A549 (cell line): ENCODE measurements at regions not wholly inside any gene's neighbourhood (a gene's known extent, or its start where the extent isn't known, plus 50 kb on each side); places are given as distances from the start of the nearest gene placed in this dataset.

Experiments
- POLR2A ChIP-seq: IDR thresholded peaks from 2 replicates; pipeline ENCODE4 v1.6.1; 2012; ENCODE audit warnings: mild to moderate bottlenecking, low read length
- SMC3 ChIP-seq: fragments of >200 bp; sonication (Bioruptor Twin); formaldehyde crosslinking; IDR thresholded peaks from 3 replicates; pipeline ENCODE4 v1.6.1; 2018; ENCODE audit warnings: inconsistent platforms
- ZNF302 ChIP-seq: fragments of 250-450 bp; sonication (Bioruptor Pico); IDR thresholded peaks from 2 replicates; pipeline ENCODE4 v1.9.0; 2021; ENCODE audit warnings: inconsistent platforms, mild to moderate bottlenecking, moderate library complexity
- ZSCAN20 ChIP-seq: fragments of 250-450 bp; sonication (Bioruptor Pico); IDR thresholded peaks from 2 replicates; pipeline ENCODE4 v1.8.0; 2022; ENCODE audit warnings: mild to moderate bottlenecking, moderate library complexity
- TF ChIP-seq, protein P1 (sequence below): fragments of >200 bp; sonication (Bioruptor Twin); formaldehyde crosslinking; IDR thresholded peaks from 3 replicates; pipeline ENCODE4 v1.5.1; 2016

GRCh38 chr3:8236264-8236663, 265.4 kb upstream of the LMCD1 start:
- TF ChIP-seq POLR2A (no peak), ZSCAN20 (CRISPR knock-in tag) (no peak), SMC3 (no peak), ZNF302 (CRISPR knock-in tag) (no peak)
- TF ChIP-seq, protein P1, sequence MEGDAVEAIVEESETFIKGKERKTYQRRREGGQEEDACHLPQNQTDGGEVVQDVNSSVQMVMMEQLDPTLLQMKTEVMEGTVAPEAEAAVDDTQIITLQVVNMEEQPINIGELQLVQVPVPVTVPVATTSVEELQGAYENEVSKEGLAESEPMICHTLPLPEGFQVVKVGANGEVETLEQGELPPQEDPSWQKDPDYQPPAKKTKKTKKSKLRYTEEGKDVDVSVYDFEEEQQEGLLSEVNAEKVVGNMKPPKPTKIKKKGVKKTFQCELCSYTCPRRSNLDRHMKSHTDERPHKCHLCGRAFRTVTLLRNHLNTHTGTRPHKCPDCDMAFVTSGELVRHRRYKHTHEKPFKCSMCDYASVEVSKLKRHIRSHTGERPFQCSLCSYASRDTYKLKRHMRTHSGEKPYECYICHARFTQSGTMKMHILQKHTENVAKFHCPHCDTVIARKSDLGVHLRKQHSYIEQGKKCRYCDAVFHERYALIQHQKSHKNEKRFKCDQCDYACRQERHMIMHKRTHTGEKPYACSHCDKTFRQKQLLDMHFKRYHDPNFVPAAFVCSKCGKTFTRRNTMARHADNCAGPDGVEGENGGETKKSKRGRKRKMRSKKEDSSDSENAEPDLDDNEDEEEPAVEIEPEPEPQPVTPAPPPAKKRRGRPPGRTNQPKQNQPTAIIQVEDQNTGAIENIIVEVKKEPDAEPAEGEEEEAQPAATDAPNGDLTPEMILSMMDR: no peak
